CD4-positive, alpha-beta T cell treated with Interleukin-1 beta for 1 hour (primary cell): ENCODE measurements at regions not wholly inside any gene's neighbourhood (a gene's known extent, or its start where the extent isn't known, plus 50 kb on each side); places are given as distances from the start of the nearest gene placed in this dataset.

Experiments
- DNase-seq, 2 donors: peaks; one replicate each; pipeline ENCODE4 v3.0.0-alpha.2; 2020 to 2022

GRCh38 chr10:60461688-60462087 lies 72.0 kb upstream of the ANK3 start:
- peak in 1 of 2 donors; percentile 11 for DNase-seq

GRCh38 chr10:60459701-60460457 lies 70.2 kb upstream of the ANK3 start:
- no peak for DNase-seq

- DNase-seq = no peak
Measured at GRCh38 chr10:60456053-60456452, 66.4 kb upstream of the ANK3 start.

- DNase-seq = no peak
Measured at GRCh38 chr10:60454336-60454735, 64.7 kb upstream of the ANK3 start.

GRCh38 chr10:60453036-60453435 lies 63.4 kb upstream of the ANK3 start:
- no peak for DNase-seq

- no peak for DNase-seq
Measured at GRCh38 chr10:60450291-60450690, 60.6 kb upstream of the ANK3 start.

GRCh38 chr10:60448246-60448645 lies 58.6 kb upstream of the ANK3 start:
- no peak for DNase-seq

- DNase-seq = no peak
Measured at GRCh38 chr10:60446851-60447250, 57.2 kb upstream of the ANK3 start.

- DNase-seq = no peak
Measured at GRCh38 chr10:60446070-60446833, 56.6 kb upstream of the ANK3 start.

- peak in 1 of 2 donors; percentile 6 for DNase-seq
Measured at GRCh38 chr10:60444494-60445064, 54.9 kb upstream of the ANK3 start.

GRCh38 chr10:60443346-60443745 lies 53.7 kb upstream of the ANK3 start:
- no peak for DNase-seq

- DNase-seq = no peak
Measured at GRCh38 chr10:60441515-60441914, 51.8 kb upstream of the ANK3 start.

- DNase-seq = no peak
Measured at GRCh38 chr10:60439641-60440040, 50.0 kb upstream of the ANK3 start.
